ENCODE measurements at regions not wholly inside any gene's neighbourhood (a gene's known extent, or its start where the extent isn't known, plus 50 kb on each side); places are given as distances from the start of the nearest gene placed in this dataset.

DNA sequence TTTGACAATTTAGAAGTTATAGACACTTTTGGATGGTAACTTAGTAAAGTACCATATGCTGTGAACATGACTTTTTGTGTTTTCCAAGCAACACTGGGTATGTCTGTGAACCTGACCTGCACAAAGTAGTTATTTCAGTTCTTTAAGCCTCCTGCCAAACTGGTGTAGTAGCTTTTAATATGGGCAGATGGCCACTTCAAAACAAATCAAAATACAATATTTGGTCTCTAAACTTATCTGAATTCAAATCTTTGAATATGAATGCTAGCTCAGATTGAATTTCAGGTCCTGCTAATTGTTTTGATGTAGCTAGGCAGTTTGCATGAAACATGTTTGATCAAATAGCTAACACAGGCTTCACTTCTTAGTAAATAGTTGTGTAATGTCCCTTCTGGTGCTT, 1176.7 kb upstream of the CDH9 start:
- Histone ChIP-seq H3T11ph (ENCODE audit: low read length) (no peak overlapping the region), H3K79me2 (ENCODE audit: insufficient read depth, low read length) (no peaks in the 10 kb centered on the region), H3K4me1 (ENCODE audit: insufficient read depth, low read length) (no peaks in the 10 kb centered on the region), H3K14ac (ENCODE audit: insufficient read depth, low read length) (no peak overlapping the region), H3K23me2 (ENCODE audit: insufficient read length, low read depth, low read length, poor library complexity, severe bottlenecking) (no peaks in the 10 kb centered on the region), H3K23ac (ENCODE audit: insufficient read length, low read depth, low read length) (no peak overlapping the region), H3K56ac (ENCODE audit: insufficient read length, low read depth, low read length) (no peak overlapping the region), H3K18ac (ENCODE audit: insufficient read length, low read depth, low read length) (no peak overlapping the region), H2BK20ac (ENCODE audit: low read depth, low read length, poor library complexity, severe bottlenecking) (no peak overlapping the region), H3K4ac (ENCODE audit: low read depth, low read length) (no peak overlapping the region), H3K9ac (ENCODE audit: extremely low read depth, insufficient read length, low read length) (no peak overlapping the region), H4K91ac (ENCODE audit: insufficient read length, low read depth, low read length) (no peak overlapping the region), H4K5ac (ENCODE audit: insufficient read length, low read depth, low read length) (no peak overlapping the region), H4K20me1 (ENCODE audit: control insufficient read depth, insufficient read depth, insufficient read length) (no peaks in the 10 kb centered on the region), H2AK5ac (ENCODE audit: insufficient read length, low read length) (no peak overlapping the region), H2AFZ (ENCODE audit: low read length) (no peak overlapping the region), H2BK120ac (ENCODE audit: low read depth, low read length, poor library complexity, severe bottlenecking) (no peak overlapping the region), H3K27ac (ENCODE audit: insufficient read length, low read depth, low read length) (no peak overlapping the region), H3K79me1 (ENCODE audit: insufficient read depth, low read depth, low read length, poor library complexity, severe bottlenecking) (no peaks in the 10 kb centered on the region), H3K27me3 (ENCODE audit: insufficient read depth, low read length) (no peaks in the 10 kb centered on the region), H2BK5ac (ENCODE audit: insufficient read length, low read length) (no peak overlapping the region), H3K4me2 (ENCODE audit: insufficient read depth, insufficient read length, low read length) (no peak overlapping the region), H4K8ac (replicated peaks; ENCODE audit: insufficient read length, low read depth, low read length) (no peak overlapping the region), H3K9me3 (ENCODE audit: control insufficient read depth, low read depth, low read length) (no peaks in the 10 kb centered on the region), H2BK12ac (ENCODE audit: insufficient read length, low read depth, low read length) (no peak overlapping the region), H2BK15ac (ENCODE audit: low read depth, low read length) (no peak overlapping the region)
- no peaks in the 10 kb centered on the region for H3K36me3 Mint-ChIP-seq (ENCODE audit: insufficient read depth in 1 of 3, low read depth in 3 of 3)
- TF ChIP-seq, protein P1, sequence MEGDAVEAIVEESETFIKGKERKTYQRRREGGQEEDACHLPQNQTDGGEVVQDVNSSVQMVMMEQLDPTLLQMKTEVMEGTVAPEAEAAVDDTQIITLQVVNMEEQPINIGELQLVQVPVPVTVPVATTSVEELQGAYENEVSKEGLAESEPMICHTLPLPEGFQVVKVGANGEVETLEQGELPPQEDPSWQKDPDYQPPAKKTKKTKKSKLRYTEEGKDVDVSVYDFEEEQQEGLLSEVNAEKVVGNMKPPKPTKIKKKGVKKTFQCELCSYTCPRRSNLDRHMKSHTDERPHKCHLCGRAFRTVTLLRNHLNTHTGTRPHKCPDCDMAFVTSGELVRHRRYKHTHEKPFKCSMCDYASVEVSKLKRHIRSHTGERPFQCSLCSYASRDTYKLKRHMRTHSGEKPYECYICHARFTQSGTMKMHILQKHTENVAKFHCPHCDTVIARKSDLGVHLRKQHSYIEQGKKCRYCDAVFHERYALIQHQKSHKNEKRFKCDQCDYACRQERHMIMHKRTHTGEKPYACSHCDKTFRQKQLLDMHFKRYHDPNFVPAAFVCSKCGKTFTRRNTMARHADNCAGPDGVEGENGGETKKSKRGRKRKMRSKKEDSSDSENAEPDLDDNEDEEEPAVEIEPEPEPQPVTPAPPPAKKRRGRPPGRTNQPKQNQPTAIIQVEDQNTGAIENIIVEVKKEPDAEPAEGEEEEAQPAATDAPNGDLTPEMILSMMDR (conservative IDR thresholded peaks at IDR 0.05) = no peak
- peaks cover 3% of the 10 kb centered on the region in 2 experiments; a peak in 3 of 5 replicates for H3K9me3 Mint-ChIP-seq
- no peak for DNase-seq
- H3K27ac Mint-ChIP-seq = no peak overlapping the region
- H3K4me1 Mint-ChIP-seq = no peaks in the 10 kb centered on the region
- H3K4me3 Mint-ChIP-seq = no peak overlapping the region
- no peaks in the 10 kb centered on the region for H3K27me3 Mint-ChIP-seq (ENCODE audit: low read depth)

All from H9 (cell line).